ENCODE measurements at regions not wholly inside any gene's neighbourhood (a gene's known extent, or its start where the extent isn't known, plus 50 kb on each side); places are given as distances from the start of the nearest gene placed in this dataset.

DNA sequence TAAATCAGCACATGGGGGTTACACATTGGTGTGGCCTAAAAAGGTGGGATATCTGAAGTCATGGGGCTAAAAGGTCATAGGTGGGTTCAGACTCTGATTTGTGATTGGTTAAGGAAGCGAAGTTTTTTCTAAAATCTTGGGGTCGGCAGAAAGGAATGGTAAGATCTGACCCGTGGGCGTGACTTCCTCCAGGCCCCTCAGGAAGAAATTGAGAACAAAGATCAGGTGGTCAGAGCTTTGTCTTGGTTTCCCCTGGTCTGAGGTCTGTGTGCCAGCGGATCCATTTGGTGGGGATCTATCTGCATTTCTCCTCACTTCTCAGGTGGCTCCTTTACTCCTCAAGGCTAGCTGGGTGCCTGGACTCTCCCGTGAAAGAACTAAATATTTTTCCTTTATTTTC lies 302.8 kb downstream of the ABCC12 start:
- Histone ChIP-seq H3K27ac (no peak overlapping the region), H3K9me3 (no peaks in the 10 kb centered on the region), H3K4me3 (no peak overlapping the region), H3K27me3 (ENCODE audit: low read depth) (no peaks in the 10 kb centered on the region), H3K36me3 (no peaks in the 10 kb centered on the region), H3K4me1 (no peaks in the 10 kb centered on the region)
- ATAC-seq (no peak), DNase-seq (no peak)
- TF ChIP-seq, protein P1, sequence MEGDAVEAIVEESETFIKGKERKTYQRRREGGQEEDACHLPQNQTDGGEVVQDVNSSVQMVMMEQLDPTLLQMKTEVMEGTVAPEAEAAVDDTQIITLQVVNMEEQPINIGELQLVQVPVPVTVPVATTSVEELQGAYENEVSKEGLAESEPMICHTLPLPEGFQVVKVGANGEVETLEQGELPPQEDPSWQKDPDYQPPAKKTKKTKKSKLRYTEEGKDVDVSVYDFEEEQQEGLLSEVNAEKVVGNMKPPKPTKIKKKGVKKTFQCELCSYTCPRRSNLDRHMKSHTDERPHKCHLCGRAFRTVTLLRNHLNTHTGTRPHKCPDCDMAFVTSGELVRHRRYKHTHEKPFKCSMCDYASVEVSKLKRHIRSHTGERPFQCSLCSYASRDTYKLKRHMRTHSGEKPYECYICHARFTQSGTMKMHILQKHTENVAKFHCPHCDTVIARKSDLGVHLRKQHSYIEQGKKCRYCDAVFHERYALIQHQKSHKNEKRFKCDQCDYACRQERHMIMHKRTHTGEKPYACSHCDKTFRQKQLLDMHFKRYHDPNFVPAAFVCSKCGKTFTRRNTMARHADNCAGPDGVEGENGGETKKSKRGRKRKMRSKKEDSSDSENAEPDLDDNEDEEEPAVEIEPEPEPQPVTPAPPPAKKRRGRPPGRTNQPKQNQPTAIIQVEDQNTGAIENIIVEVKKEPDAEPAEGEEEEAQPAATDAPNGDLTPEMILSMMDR (IDR thresholded peaks at IDR 0.05): no peak
- intact Hi-C loops (cut with DNase I): no loop called here

DNA sequence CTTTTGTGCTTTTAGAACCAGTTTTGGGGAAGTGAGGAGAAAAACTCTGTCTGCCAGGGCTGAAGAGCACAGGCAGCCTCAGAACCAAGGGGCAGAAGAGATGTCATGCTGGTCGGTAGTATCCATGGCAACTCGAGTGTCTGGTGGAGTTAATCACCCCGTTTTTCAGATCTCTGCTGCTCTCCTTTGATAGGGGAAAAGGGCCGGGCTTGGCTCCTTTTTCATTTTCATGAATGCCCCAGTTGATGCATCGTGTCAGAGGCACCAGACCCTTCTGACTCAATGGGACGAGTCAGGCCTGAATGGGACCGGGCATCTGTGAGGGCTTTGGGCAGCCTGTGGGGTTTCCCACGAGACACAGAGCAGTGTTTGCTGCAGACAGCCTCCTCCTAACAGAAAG lies 304.6 kb downstream of the ABCC12 start:
- TF ChIP-seq, protein P1 (IDR thresholded peaks at IDR 0.05): no peak

DNA sequence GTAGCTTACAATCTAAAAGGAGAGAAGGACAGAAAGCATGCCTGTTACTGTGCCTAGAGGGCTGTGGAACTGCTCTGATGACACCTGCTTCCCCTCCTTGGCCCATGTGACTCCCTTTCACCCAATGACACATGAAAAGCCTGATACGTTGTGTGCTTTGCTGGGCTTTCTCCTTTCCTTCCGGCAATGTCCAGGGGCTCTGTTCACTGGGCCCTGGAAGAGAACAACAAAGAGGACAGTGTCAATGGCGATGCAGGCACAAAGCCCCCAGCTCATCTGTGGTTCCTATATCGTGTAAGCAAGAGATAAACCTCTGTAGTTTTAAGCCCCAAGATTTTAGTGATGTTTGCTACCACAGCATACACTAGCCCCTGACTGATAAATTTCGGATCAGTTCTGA lies 306.1 kb downstream of the ABCC12 start:
- intact Hi-C loops (cut with DNase I): no loop called here

More for the DNA sequence above, 304.6 kb downstream of the ABCC12 start:
- intact Hi-C loops (cut with DNase I): no loop called here
- Histone ChIP-seq H3K4me1 (no peaks in the 10 kb centered on the region), H3K9me3 (no peaks in the 10 kb centered on the region), H3K36me3 (no peaks in the 10 kb centered on the region), H3K27ac (no peak overlapping the region), H3K4me3 (no peak overlapping the region), H3K27me3 (ENCODE audit: low read depth) (no peaks in the 10 kb centered on the region)
- DNase-seq (no peak), ATAC-seq (no peak)

DNA sequence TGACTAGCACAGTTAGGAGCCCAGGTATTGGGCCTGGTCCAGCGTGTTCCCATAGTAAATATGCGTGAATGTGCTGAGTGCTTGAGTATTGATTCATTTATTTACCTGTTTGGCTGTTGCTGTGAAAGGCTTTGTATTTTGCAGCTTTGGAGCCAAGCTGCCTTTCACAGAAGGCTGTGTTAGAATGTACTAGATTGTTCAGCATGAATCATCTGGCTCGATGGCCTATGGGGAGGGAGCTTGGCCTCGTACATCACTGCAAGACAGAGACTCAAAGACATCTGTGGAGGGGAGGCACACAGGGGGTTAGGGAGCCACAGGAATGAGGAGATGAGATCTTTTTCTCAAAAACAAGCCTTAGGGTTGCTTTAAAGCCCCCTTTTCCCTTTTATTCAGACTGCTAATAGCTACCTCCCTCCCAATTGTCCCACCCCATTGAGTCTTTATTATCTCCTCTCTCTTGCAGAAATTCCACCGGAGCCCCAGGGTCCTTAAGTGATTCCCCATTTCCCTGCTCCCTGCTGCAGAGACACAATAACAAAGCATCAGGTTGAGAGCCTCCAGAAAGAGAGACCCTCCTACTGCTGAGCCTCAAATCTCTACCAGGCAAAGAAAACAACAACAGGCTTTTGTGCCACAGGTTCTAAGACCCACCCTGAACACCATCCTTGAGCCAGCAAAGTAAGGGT lies 307.2 kb downstream of the ABCC12 start:
- Histone ChIP-seq H3K36me3 (no peaks in the 10 kb centered on the region), H3K9me3 (no peaks in the 10 kb centered on the region), H3K27me3 (ENCODE audit: low read depth) (no peaks in the 10 kb centered on the region), H3K4me1 (no peaks in the 10 kb centered on the region), H3K4me3 (no peak overlapping the region), H3K27ac (no peak overlapping the region)
- DNase-seq (no peak), ATAC-seq (no peak)
- TF ChIP-seq, protein P1 (IDR thresholded peaks at IDR 0.05): no peak
- intact Hi-C loops (cut with DNase I): no loop called here

More for the DNA sequence above, 306.1 kb downstream of the ABCC12 start:
- Histone ChIP-seq H3K4me1 (no peaks in the 10 kb centered on the region), H3K27me3 (ENCODE audit: low read depth) (no peaks in the 10 kb centered on the region), H3K4me3 (no peak overlapping the region), H3K36me3 (no peaks in the 10 kb centered on the region), H3K27ac (no peak overlapping the region), H3K9me3 (no peaks in the 10 kb centered on the region)
- DNase-seq (no peak), ATAC-seq (no peak)
- TF ChIP-seq, protein P1 (IDR thresholded peaks at IDR 0.05): no peak

DNA sequence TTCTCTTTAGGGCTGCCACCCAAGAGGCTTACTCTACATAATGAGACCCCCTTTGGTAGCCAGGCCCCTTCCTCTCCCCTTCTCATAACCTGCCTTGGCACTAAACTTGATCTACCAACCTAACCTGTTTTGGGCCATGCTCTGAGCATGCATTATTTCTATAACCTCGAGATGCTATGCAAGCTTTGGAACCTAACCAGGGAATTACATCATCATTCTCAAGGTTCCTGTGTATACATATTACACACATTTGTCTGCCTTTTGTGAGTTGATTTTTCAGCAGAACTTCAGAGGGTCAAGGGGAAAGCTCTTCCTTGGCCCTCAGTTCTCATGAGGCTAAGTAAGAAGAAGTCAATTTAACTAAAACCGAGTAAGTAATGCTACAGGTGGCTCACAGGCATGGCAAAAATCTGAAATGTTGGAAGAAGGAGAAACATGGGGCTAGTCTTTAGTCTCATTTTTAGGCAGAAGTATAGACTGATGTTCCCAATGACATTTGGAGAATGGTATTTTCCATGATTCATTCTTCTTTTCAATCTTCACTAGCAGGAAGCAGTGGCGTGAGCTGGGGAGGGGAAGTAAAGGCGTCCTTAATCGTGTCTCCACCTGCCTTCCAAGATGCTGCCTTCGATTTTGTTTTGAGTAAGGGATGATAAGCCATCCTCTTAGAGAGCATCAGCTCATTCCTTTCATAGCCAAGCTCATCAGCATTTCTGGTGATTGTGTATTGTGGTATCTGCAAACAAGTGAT lies 308.4 kb downstream of the ABCC12 start:
- no peak overlapping the region for H3K27ac ChIP-seq
- TF ChIP-seq, protein P1 (IDR thresholded peaks at IDR 0.05): no peak
- H3K4me1 ChIP-seq: no peaks in the 10 kb centered on the region
- ATAC-seq (no peak), DNase-seq (no peak)
- no peak overlapping the region for H3K4me3 ChIP-seq
- no peaks in the 10 kb centered on the region for H3K9me3 ChIP-seq
- no peaks in the 10 kb centered on the region for H3K36me3 ChIP-seq
- no peaks in the 10 kb centered on the region for H3K27me3 ChIP-seq (ENCODE audit: low read depth)
- intact Hi-C loops (cut with DNase I): no loop called here
